NCI-H1694 (cell line): ENCODE measurements at regions not wholly inside any gene's neighbourhood (a gene's known extent, or its start where the extent isn't known, plus 50 kb on each side); places are given as distances from the start of the nearest gene placed in this dataset.

Source experiments
- DNase-seq: peaks from one replicate; lab custom pipeline; 2025; lab: John Stamatoyannopoulos, UW

GRCh38 chr4:67122029-67122428, 423.3 kb downstream of the CENPC start:
- DNase-seq: no peak

DNA sequence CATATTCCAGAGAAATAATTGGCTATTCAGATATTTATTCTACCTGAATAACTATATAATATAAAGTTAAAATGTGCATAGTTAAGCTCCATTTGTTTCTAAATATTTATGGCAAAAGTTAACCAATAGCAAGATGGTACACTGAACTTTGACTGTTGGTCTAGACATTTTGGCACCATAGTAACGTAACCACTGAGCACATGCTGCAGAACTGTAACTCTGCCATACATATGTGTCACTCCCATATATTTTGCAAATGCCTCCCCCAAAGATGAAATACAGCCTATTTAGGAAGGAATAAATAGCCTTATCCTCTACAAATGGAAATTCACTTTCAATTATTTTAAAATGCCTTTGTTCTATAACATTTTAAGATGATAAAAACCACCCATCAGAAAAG, 424.9 kb downstream of the CENPC start:
- no peak for DNase-seq

DNA sequence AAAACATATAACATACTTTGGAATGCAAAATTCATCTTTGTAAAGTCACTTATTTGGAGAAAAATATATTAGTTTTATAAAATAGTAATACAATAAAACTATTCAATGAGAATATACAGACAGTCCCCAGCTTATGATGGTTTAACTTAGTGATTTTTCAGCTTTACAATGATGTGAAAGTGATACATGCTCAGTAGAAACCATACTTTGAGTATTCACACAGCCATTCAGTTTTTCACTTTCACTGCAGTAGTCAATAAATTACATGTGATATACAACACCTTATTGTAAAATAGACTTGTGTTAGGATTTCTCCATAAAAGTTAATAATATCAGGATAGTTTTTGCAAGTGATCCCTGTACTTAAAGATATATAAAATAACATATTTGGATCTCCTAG, 436.0 kb downstream of the CENPC start:
- no peak for DNase-seq

DNA sequence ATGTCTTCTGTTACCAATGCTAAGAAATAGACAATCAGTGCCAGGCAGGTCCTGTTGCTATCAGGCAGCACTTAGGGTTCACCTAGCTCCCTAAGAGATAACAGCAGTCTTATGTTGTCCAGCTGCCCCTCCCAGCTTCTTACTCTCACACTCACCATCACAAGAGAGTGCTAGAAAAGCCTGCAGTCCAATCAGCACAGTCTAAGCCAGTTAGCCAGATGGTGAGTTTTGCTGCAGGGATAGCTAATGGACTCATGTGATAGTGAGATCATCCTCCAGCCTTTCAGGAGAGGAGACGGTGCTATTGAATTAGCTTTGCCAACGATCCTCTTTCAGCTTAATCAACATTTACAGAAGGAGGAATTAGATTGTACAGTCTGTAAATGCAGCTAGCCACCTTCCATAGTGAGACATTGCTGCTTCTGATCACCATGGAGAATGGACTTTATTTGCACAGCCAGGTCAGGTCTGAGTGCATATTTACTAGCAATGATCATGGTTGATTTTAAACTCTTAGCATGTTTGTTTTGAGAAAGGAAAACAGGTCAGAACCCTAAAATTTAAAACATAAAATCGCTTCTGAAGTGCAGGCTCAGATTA, 438.3 kb downstream of the CENPC start:
- DNase-seq: peak; percentile 68

DNA sequence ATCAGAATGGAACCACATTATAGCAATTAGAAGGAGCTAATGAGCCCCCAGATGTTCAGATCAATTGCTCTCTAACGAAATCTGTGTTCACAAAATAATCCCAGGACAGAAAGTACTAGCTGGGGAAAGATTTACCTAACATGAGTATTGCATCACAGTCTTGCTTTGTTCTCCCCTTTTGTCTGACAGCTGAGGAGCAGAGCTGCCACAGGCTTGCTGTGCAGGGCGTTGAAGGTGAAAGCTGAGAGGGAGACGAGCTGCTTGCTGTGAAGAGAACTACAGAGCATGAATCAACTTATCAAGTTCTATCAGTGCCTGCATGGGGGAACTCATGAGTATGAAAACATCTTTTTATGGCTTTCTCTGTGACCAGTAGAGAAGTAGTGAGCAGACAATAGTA, 441.2 kb downstream of the CENPC start:
- no peak for DNase-seq

GRCh38 chr4:67103001-67103747, 442.1 kb downstream of the CENPC start:
- DNase-seq: peak; percentile 40

DNA sequence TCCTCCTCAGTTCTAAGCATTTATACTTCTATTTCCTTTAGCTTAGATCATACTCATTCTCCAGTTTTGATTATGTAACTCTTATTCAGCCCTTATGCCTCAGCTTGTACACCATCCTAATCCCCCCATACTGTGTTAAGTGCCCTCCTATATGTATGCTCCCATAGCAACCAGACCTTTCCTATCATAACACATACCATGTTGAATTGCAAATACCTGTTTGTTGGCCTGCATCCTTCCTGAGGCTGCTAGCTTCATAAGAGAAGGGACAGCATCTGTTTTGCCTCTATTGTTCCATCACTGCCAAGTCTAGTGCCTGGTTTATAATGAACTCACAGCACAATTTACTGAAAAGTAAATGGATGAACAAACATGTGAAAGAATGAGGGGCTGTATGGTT, 443.7 kb downstream of the CENPC start:
- no peak for DNase-seq

DNA sequence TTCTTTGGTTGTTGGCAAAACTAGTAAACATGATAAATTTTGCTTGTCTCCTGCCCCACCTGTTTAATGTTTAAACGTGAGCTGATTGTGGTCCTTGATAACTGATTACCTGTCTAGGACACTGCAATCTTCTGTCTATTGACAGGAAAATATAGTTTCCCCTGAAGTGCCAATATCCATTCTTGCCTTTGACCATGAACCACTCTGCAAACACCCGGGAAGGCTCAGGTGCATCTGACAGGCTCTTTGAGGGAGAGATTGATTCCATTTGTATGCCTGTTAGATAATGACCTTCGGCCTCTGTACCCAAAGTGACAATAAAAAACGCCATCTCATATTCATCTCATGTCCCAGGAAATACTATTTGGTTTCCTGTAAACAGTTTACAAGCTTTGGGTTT, 453.0 kb downstream of the CENPC start:
- no peak for DNase-seq

GRCh38 chr4:67091673-67092072, 453.6 kb downstream of the CENPC start:
- DNase-seq: no peak

GRCh38 chr4:67087897-67088296, 457.4 kb downstream of the CENPC start:
- DNase-seq: no peak

GRCh38 chr4:67084783-67085182, 460.5 kb downstream of the CENPC start:
- DNase-seq: no peak

DNA sequence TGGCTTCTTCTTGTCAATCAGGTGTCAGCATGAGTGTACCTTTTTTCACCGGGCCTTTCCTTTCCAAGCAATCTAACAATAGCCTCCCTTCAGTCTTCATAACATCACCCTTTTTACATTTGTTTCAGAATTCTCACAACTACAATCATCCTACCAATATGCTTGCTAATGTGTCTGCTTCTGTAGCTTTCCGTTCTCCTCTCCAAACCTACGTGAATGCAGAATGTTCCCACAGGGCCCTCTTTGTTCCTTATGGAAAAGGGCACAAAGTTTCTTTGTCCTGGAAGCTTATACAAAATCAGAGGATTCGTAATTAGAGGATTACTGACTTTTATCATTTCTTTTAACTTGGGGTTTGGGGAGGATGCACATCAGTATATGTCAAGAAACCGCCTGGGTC, 461.8 kb downstream of the CENPC start:
- no peak for DNase-seq

DNA sequence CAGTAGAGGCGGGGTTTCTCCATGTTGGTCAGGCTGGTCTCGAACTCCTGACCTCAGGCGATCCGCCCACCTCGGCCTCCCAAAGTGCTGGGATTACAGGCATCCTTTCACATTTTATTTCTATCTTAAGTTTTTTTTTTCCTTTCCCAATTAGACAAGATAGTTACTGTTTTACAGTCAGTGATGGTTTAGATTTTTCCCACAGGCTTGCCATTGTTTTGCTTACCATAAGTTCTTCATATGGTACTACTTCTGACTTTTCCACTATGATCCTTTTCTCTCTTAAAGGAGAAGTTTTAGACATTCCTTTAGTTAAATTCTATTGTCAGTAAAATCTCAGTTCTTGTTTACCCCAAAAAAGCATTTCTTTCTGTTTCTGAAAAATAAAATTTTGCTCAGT, 462.6 kb downstream of the CENPC start:
- no peak for DNase-seq

DNA sequence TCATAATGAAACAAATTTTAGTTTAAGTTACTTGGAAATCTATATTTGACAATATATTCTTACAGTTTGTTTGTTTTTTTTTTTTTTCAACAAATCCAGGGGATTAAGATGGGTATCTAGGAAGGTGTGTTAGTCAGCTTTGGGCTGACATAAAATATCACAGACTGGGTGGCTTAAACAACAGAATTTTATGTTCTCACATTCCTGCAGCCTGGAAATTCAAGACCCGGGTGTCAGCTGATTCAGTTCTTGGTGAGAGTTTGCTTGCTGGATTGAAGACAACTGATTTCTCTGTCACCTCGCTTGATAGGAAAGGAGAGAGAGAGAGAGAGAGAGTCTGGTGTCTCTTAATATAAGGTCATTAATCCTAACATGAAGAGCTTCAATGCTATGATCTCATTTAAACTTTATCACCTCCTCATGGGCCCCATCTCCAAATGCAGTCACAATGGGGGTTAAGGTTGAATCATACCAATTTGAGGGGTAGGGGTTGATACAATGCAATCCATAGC, 465.2 kb downstream of the CENPC start:
- no peak for DNase-seq

DNA sequence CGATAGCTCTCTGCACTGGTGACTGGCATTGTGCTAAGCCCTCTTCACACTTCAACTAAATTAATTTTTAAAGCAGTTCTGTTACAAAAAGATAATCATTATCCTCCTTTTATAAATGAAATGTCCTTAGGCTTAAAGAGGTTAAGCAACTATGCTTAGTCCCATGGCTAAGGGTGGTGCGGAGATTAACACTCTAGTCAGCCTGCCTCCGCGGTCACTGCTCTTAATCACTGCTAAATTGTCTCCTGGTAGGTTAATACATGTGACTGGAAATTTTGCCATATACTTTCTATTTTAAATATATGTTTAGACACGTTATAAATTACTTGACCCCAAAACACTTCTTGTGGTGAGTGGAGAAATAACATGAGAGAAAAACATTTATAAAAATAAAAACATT, 473.7 kb downstream of the CENPC start:
- DNase-seq: no peak

DNA sequence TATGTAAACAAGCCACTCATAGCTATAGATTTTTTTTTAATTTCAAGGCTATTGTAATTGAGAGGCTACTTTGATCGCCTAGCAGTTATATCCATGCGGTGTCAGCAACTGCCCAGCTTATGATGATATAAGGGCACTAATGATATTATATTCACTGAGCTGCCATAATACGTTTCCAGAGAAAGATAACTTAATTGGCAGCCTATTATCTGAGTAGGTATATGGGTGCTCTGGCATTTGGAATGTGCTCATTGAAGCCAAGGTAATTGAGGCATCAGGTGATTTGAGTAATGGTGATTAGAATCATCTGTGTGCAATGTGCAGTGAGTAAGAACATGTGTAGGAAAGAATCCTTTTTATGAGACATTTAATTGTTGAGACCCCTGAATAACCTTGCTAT, 490.0 kb downstream of the CENPC start:
- no peak for DNase-seq

DNA sequence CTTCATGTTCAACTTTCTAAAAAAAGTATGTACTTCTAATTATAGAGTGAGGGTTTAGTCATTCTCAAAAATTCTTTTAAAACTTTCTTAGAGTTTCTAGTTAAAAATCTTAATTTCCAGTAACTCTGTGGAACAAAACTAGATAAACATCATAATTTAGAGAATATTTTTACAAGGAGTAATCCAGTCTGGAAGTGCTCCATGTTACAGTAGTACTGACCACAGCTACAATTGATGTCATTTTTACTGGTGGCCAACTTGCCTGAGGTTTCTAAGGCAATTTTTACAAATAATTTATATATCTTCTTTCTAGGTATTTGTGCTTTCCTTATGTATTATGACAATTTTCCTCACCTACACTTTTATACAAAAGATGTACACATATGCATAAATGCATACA, 490.4 kb downstream of the CENPC start:
- DNase-seq: no peak

- DNase-seq: no peak
Observed at GRCh38 chr4:67052814-67053675, 492.3 kb downstream of the CENPC start.

DNA sequence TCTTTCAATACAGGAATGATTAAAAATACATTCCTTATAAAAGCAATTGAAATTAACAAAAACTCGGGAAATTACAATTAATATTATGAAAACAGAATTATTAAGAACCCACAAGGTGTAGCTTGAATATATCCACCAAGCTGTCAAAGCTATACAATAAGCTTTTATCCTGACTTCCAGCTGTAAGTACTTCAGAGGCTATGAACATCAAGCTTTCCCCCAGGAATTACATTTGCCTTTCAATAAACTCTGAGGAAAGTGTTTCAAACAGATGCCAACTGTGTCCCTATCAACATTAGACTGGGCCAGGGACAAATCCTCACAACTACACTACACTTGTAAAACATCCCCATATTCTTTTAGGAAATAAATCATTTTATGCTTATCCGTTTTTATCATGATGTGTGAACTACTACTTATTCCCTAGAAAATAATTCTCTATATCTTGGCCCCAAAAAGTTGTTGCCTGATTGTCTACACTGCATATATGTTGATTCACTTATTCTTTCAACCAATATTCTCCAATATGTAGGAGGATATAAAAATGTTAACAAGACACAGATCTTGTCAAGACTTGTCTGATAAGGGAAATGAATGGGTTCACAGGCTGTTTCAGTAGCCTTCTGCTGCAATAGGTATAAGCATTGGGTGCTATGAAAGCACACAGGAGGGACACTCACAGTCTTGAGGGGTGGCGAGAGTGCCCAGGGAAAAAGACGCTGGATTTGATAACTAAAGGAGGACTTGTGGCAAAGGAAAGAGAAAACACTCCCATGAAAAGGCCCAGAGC, 494.1 kb downstream of the CENPC start:
- no peak for DNase-seq

DNA sequence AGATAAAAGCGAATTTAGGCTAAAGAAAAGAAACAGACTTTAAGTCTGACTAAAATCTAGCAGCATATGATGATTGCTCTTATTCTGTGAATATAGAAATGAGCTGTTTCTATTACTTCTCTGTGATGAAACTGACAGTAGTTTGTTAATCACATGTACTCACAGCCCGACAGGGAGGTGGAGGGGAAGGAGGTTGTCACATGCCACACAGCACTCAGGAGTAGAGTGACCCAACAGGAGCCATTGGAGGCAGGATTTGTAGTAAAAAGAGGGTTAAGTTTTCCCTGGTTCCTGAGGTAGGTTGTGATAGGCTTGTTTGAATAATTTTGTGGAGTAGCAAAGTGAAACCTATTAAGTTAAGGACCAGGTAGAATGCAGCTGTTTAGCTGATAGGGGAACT, 495.9 kb downstream of the CENPC start:
- DNase-seq: no peak

- no peak for DNase-seq
Observed at GRCh38 chr4:67048530-67048929, 496.8 kb downstream of the CENPC start.

DNA sequence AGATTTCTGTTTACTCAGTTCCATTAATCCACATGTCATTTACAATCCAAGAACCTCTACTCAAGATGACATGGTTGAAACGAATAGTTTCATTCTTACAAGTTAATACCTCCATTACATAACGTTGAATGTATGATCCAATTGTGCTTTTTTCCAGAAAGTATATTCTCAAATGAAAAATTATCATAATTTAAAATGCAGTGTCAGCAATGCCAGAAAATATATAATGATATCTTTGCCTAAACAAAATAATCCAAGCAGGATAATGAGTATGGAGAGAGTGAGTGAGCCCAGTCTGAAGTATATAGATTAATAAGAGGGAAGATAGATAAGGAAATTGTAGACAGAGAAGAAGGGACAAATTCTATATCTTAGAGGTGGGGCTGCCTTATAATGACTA, 505.0 kb downstream of the CENPC start:
- no peak for DNase-seq
